Testis (tissue), 2 donors: ENCODE measurements at regions not wholly inside any gene's neighbourhood (a gene's known extent, or its start where the extent isn't known, plus 50 kb on each side); places are given as distances from the start of the nearest gene placed in this dataset.

ENCODE experiments used
- CTCF ChIP-seq, 3 experiments: fragments of 450-650 bp in 2 of 3; fragments of 200-600 bp in 1 of 3; sonication (generic) in 1 of 3; IDR thresholded peaks; one replicate each; pipeline ENCODE4 v1.5.1; 2016 to 2019; ENCODE audit warnings: antibody characterized with exemption in 3 of 3, mild to moderate bottlenecking in 2 of 3, moderate library complexity in 1 of 3
- POLR2A ChIP-seq: fragments of 450-650 bp; IDR thresholded peaks from one replicate; pipeline ENCODE4 v1.6.1; 2017; ENCODE audit warnings: antibody characterized with exemption, mild to moderate bottlenecking, moderate library complexity

GRCh38 chr16:79964104-79964503 lies 363.6 kb upstream of the MAF start:
- no peak for TF ChIP-seq POLR2A
- no peak for TF ChIP-seq CTCF (IDR thresholded peaks at IDR 0.05)
